RKO (cell line): ENCODE measurements at regions not wholly inside any gene's neighbourhood (a gene's known extent, or its start where the extent isn't known, plus 50 kb on each side); places are given as distances from the start of the nearest gene placed in this dataset.

Source experiments
- DNase-seq: peaks from one replicate; pipeline ENCODE4 v3.0.0-alpha.2; 2016; ENCODE audit warnings: low spot score

DNA sequence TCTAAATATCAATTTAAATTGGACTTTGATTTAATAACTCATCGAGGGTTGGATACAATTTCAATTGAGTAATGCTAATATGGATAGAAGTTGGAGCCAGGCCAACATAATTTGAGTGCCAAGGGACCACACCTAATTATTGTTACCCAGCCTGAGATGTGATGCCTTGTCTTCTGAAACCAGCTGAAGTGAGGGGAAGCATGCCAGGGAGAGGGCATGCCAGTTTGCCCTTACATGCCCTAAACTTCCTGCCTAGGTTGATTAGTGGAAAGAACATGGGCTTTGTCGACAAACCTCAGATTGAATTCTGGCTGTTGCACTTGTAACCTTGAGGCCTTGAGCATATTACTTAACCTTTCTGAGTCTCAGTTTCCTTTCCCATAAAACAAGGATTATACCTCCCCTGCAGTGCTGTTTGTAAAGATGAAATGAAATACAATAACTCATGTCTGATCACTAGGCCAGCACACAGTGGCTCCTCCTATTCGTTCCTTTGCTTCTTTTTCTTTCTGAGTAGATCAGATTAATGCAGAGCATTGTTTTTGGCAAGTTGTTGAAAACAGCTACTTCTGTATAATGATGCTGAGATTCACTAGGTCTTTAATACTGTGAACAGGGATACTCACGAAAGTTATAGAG, 412.8 kb downstream of the TLE4 start:
- DNase-seq, result no peak

GRCh38 chr9:79980432-79980831, 408.7 kb downstream of the TLE4 start:
- no peak for DNase-seq

GRCh38 chr9:79977510-79978197, 405.9 kb downstream of the TLE4 start:
- no peak for DNase-seq

GRCh38 chr9:79977074-79977435, 405.3 kb downstream of the TLE4 start:
- no peak for DNase-seq

- DNase-seq, result no peak
Observed at GRCh38 chr9:79976257-79977073, 404.7 kb downstream of the TLE4 start.

- DNase-seq, result no peak
Observed at GRCh38 chr9:79975621-79976256, 404.0 kb downstream of the TLE4 start.

DNA sequence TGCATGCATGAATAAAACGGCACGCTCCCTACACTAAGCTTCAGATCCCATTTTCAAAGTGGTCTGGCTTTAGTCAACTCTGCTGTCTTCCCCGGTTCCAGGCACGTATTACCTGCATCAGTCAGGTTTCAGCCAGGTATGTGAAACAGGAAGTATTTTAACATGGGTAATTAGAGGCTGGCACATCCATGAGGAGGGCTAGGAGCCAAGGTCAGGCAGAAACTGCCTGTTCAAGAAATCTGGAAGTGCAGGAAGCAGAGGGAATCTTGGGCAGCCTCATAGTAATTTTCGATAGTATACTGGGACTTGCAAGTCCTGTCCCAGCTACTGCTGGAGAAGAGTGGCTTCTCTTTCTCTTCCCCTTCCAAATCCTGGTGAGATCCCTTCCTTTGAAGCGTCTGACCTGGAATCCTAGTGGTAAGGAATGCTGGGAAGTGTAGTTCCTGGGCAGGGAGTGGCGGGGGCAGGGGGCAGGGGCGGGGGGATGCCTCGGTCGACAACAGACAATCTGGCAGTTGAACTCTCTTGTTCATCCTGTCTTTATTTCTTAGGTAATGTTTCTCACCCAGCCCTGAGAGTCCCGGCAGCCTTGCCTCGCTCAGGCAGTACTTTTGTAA, 403.1 kb downstream of the TLE4 start:
- DNase-seq, result no peak

GRCh38 chr9:79973627-79974026, 401.9 kb downstream of the TLE4 start:
- DNase-seq, result no peak

DNA sequence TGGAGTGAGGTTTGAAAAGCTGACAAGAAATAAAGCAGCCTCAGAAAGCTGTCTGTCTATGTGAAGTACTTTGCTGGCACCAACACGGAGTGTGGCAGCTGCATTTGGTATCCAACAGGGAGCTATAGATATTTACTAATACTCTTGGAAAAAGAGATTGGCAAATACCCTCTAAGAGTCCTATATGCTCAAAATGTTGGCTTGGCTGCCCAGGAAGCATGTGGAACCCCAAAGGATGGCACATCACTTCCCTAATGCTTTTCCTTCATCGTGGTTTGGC, 398.3 kb downstream of the TLE4 start:
- DNase-seq, result no peak

- DNase-seq, result no peak
Observed at GRCh38 chr9:79969393-79970145, 397.8 kb downstream of the TLE4 start.

DNA sequence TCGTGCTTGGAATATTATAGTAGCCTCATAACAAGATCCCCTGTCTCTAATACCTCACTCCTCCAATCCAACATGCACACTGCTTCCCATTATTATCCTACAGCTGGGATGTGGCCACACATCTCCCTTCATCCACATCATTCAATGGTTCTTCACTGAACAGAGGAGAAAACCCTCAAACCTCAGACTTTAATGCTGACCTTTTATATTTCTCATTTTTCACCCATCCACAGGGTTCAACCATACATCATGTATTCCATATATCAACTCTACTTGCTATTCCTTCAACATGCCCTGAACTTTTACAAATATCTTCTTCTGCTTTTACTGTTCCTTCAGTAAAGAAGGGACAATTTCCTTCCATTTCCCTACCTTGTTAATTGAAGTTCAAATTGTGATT, 396.8 kb downstream of the TLE4 start:
- no peak for DNase-seq

GRCh38 chr9:79962836-79963235, 391.1 kb downstream of the TLE4 start:
- no peak for DNase-seq

DNA sequence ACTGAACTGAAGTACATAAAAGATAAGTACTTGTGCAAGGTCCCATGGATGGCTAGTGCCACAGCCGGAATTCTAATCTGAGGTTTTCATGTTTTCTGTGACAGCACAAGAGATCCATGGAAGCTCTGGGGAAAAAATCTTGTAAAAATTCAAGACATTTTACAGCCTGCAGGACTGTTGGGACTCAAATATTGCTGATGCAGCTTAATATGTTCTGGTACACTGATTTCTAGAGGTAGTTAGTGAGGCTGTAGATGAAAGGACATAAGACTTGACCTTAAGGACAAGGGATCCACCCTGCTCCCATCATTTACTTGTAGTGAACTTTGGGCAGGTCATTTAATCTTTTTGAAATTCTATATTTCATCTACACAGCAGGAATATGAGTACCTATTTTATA, 390.4 kb downstream of the TLE4 start:
- no peak for DNase-seq

- DNase-seq, result no peak
Observed at GRCh38 chr9:79955300-79955699, 383.5 kb downstream of the TLE4 start.

GRCh38 chr9:79953908-79954307, 382.1 kb downstream of the TLE4 start:
- DNase-seq, result no peak

DNA sequence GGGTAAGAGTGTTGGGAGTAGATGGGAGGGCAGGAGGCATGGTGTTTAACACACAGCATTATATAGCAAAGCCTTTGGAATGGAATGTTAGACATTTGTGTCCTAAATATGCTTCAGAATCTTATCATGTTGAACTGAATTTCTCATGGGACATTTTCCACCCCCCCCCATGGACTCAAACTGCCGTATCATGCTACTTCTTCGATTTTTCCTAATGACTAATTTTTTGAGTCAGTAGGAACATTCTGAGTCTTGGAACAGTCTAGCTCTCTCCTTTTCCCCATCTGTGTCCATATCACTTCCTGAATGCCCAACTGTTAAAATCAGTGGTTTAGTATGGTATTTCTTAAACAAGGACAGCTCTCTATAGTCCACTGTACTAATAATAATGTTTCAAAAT, 380.6 kb downstream of the TLE4 start:
- DNase-seq, result no peak

DNA sequence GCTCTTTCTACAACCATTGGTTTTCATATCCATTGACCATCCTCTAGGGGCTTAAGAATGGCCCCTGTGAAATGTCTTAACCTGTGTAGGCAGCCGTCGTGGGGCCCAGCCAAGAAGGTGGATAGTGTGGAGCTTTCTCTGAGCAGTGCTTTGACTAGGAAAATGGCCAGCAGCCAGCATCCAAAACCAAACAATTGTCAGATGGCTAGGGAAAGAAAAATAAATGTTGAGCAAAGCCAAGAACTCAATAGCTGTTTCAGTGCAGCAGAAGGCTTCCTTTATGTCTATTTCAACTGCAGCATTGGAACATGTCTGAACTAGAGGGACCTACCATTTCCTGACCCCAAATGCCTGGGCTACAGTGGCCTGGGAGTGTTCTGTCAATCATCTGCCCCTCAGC, 374.9 kb downstream of the TLE4 start:
- no peak for DNase-seq

- no peak for DNase-seq
Observed at GRCh38 chr9:79945495-79945894, 373.7 kb downstream of the TLE4 start.

DNA sequence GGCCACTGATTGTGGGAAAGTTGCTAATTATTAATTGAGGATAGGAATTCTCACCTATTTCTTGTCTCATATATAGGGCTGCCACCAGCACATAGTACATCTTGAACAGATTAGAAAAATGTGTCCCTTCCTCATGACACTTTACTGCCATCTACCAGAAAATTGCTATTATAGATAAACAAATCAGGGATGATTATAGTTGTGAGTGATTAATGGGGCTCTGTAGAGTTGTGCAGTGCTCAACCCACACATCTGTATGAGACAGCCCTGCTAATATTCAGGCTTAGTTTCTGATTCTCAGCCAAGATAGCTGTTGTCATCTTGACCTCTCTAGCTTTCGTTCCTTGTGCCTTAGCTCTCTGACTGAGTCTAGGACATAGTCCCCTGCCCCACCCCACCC, 373.3 kb downstream of the TLE4 start:
- no peak for DNase-seq

- DNase-seq, result no peak
Observed at GRCh38 chr9:79940919-79941318, 369.2 kb downstream of the TLE4 start.

DNA sequence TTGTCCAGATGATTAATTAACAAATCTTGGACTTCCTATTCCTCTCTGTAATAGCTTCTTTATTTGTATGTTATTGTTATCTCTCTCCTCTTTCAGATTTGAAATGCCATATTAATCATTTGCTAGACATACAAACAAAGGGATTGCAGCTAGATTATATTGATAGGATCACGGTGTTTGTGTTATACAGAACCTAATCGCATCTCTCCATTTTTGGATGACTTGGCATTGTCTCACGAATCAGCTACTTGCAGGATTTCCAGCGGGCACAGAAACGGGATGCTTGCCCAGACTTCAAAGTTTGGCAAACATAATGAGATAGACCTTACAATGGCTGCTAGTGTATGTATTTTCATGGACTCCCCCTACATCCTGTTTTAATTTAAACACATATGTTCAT, 368.1 kb downstream of the TLE4 start:
- DNase-seq, result no peak

GRCh38 chr9:79936336-79936735, 364.6 kb downstream of the TLE4 start:
- DNase-seq, result no peak
